MM.1S (cell line): ENCODE measurements at regions not wholly inside any gene's neighbourhood (a gene's known extent, or its start where the extent isn't known, plus 50 kb on each side); places are given as distances from the start of the nearest gene placed in this dataset.

Experiments
- EZH2 ChIP-seq: fragments of 300-600 bp; sonication (generic); optimal IDR thresholded peaks from 2 replicates; pipeline ENCODE3; 2017; ENCODE audit warnings: low read depth, mild to moderate bottlenecking, antibody characterized with exemption, low read length, mixed read lengths
- TF ChIP-seq, protein P1 (sequence below): fragments of 300-600 bp; sonication (generic); IDR thresholded peaks from 2 replicates; pipeline ENCODE4 v1.5.1; 2016; ENCODE audit warnings: antibody characterized with exemption, low read length, mixed read lengths

DNA sequence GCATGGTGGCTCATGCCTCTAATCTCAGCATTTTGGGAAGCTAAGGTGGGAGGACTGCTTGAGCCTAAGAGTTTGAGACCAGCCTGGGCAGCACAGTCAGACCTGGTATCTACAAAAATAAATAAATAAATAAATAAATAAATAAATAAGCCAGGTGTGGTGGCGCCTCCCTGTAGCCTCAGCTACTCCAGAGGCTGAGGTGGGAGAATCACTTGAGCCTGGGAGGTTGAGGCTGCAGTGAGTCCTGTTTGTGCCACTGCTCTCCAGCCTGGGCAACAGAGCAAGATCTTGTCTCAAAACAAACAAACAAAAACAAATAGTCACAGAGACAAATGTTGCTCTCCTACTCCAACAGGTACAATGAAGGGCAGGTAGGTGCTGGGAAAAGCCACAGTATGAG lies 242.4 kb upstream of the POU3F1 start:
- TF ChIP-seq, protein P1, sequence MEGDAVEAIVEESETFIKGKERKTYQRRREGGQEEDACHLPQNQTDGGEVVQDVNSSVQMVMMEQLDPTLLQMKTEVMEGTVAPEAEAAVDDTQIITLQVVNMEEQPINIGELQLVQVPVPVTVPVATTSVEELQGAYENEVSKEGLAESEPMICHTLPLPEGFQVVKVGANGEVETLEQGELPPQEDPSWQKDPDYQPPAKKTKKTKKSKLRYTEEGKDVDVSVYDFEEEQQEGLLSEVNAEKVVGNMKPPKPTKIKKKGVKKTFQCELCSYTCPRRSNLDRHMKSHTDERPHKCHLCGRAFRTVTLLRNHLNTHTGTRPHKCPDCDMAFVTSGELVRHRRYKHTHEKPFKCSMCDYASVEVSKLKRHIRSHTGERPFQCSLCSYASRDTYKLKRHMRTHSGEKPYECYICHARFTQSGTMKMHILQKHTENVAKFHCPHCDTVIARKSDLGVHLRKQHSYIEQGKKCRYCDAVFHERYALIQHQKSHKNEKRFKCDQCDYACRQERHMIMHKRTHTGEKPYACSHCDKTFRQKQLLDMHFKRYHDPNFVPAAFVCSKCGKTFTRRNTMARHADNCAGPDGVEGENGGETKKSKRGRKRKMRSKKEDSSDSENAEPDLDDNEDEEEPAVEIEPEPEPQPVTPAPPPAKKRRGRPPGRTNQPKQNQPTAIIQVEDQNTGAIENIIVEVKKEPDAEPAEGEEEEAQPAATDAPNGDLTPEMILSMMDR, result no peak
- no peak for TF ChIP-seq EZH2
